ENCODE measurements at regions not wholly inside any gene's neighbourhood (a gene's known extent, or its start where the extent isn't known, plus 50 kb on each side); places are given as distances from the start of the nearest gene placed in this dataset.

DNA sequence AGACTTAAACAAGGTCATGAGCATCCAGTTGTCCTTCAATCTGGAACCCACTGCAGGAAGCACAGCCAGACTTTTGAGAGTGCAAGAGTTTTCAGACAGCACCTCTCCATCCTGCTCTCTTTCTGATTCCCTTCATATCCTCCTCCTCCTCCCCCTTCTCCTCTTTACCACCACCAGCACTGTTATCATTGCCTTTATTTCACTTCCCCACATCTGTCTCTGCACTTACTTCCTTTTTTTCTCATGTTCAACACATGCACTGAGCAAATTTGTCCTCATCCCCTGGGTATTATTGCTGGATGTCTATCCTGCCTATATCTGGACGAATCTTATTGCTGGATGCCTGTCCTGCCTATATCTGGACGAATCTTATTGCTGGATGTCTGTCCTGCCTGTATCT lies 554.8 kb downstream of the DHX35 start:
- no peak overlapping the region for H2AFZ ChIP-seq (ENCODE audit: low read length)
- no peaks in the 10 kb centered on the region for H3F3A ChIP-seq (ENCODE audit: low read depth)
- no peak overlapping the region for H3K4me2 ChIP-seq (ENCODE audit: low read depth, low read length, poor library complexity, severe bottlenecking)
- H3K9ac ChIP-seq (ENCODE audit: low read depth, low read length, poor library complexity, severe bottlenecking) = no peak overlapping the region
- H3K27me3 ChIP-seq (ENCODE audit: insufficient read depth, low read length, poor library complexity, severe bottlenecking) = no peaks in the 10 kb centered on the region
- no peak overlapping the region for H3K4me3 ChIP-seq (ENCODE audit: low read length, poor library complexity, severe bottlenecking)
- H3K79me2 ChIP-seq (ENCODE audit: insufficient read depth, low read length) = no peaks in the 10 kb centered on the region
- TF ChIP-seq, protein P1, sequence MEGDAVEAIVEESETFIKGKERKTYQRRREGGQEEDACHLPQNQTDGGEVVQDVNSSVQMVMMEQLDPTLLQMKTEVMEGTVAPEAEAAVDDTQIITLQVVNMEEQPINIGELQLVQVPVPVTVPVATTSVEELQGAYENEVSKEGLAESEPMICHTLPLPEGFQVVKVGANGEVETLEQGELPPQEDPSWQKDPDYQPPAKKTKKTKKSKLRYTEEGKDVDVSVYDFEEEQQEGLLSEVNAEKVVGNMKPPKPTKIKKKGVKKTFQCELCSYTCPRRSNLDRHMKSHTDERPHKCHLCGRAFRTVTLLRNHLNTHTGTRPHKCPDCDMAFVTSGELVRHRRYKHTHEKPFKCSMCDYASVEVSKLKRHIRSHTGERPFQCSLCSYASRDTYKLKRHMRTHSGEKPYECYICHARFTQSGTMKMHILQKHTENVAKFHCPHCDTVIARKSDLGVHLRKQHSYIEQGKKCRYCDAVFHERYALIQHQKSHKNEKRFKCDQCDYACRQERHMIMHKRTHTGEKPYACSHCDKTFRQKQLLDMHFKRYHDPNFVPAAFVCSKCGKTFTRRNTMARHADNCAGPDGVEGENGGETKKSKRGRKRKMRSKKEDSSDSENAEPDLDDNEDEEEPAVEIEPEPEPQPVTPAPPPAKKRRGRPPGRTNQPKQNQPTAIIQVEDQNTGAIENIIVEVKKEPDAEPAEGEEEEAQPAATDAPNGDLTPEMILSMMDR (conservative IDR thresholded peaks at IDR 0.05; ENCODE audit: low read length) = no peak
- TF ChIP-seq EZH2phosphoT487 (IDR thresholded peaks at IDR 0.05; ENCODE audit: borderline replicate concordance) = no peak
- no peaks in the 10 kb centered on the region for H3K4me1 ChIP-seq (ENCODE audit: insufficient read depth, low read length, poor library complexity, severe bottlenecking)
- H3K9me3 ChIP-seq (ENCODE audit: insufficient read depth, low read depth, low read length) = no peaks in the 10 kb centered on the region
- no peaks in the 10 kb centered on the region for H4K20me1 ChIP-seq (ENCODE audit: insufficient read depth, low read length, poor library complexity, severe bottlenecking)
- H3K36me3 ChIP-seq (ENCODE audit: insufficient read depth, low read length) = no peaks in the 10 kb centered on the region
- H3K9me2 ChIP-seq (replicated peaks; ENCODE audit: low read depth, low read length) = no peaks in the 10 kb centered on the region

DNA sequence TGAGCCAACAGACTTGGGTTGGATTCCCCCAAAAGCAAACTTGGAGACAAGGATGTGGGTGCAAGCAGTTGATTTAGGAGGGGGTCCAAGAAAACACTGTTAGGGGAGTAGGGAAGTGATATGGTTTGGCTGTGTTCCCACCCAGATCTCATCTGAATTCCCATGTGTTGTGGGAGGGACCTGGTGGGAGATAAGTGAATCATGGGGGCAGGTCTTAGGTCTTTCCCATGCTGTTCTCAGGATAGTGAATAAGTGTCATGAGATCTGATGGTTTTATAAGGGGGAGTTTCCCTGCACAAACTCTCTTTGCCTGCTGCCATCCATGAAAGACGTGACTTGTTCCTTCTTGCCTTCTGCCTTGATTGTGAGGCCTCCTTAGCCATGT lies 542.6 kb downstream of the DHX35 start:
- H3F3A ChIP-seq (ENCODE audit: low read depth) = no peaks in the 10 kb centered on the region
- no peak overlapping the region for H3K4me2 ChIP-seq (ENCODE audit: low read depth, low read length, poor library complexity, severe bottlenecking)
- no peaks in the 10 kb centered on the region for H3K4me1 ChIP-seq (ENCODE audit: insufficient read depth, low read length, poor library complexity, severe bottlenecking)
- no peak overlapping the region for H3K9ac ChIP-seq (ENCODE audit: low read depth, low read length, poor library complexity, severe bottlenecking)
- H3K9me3 ChIP-seq (ENCODE audit: insufficient read depth, low read depth, low read length) = no peaks in the 10 kb centered on the region
- no peaks in the 10 kb centered on the region for H3K27me3 ChIP-seq (ENCODE audit: insufficient read depth, low read length, poor library complexity, severe bottlenecking)
- TF ChIP-seq EZH2phosphoT487 (IDR thresholded peaks at IDR 0.05; ENCODE audit: borderline replicate concordance) = no peak
- TF ChIP-seq, protein P1 (conservative IDR thresholded peaks at IDR 0.05; ENCODE audit: low read length) = no peak
- no peaks in the 10 kb centered on the region for H3K79me2 ChIP-seq (ENCODE audit: insufficient read depth, low read length)
- H3K9me2 ChIP-seq (replicated peaks; ENCODE audit: low read depth, low read length) = no peaks in the 10 kb centered on the region
- H2AFZ ChIP-seq (ENCODE audit: low read length) = no peak overlapping the region
- H3K36me3 ChIP-seq (ENCODE audit: insufficient read depth, low read length) = no peaks in the 10 kb centered on the region
- no peaks in the 10 kb centered on the region for H4K20me1 ChIP-seq (ENCODE audit: insufficient read depth, low read length, poor library complexity, severe bottlenecking)
- H3K4me3 ChIP-seq (ENCODE audit: low read length, poor library complexity, severe bottlenecking) = no peak overlapping the region

DNA sequence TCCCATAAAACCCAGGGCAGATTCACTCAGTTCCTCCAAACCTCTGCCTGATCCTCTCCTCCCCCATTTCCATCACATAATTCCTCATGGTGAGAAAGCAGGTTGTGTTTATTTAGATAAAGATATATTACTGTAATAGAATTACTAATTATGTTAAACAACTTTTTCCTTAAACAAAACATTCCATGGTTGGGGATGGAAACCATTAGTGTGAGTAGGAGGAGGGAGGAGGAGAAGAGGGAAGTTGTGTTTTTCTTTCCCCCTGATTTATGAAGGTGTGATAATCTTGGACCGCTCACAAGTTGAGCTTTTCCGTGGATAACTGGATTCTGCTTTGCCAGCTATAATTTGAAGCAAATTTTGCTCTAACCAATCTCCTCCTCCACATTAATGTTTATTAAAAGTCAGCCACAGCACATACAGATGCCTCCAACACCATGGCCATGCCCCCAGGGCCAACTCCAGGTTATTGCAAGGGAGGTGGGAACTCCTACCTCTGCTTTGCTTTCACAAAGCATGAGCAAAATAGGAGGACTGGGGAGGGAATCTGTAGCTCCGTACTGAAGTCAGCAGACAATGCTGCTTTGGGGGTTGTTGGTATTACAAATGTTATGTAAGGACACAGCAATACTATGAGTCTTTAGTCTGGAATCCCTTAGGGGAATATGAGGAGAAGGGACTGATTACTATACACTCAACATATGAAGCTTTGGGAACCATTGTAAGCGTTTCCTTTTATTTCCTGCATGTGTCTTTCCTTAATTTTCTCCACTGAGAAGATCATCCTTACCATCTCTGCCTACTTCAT lies 542.0 kb downstream of the DHX35 start:
- TF ChIP-seq EZH2phosphoT487 (IDR thresholded peaks at IDR 0.05; ENCODE audit: borderline replicate concordance) = no peak
- TF ChIP-seq, protein P1 (conservative IDR thresholded peaks at IDR 0.05; ENCODE audit: low read length) = no peak
- H2AFZ ChIP-seq (ENCODE audit: low read length) = no peak overlapping the region
- no peaks in the 10 kb centered on the region for H3K4me1 ChIP-seq (ENCODE audit: insufficient read depth, low read length, poor library complexity, severe bottlenecking)
- no peaks in the 10 kb centered on the region for H3K79me2 ChIP-seq (ENCODE audit: insufficient read depth, low read length)
- H3F3A ChIP-seq (ENCODE audit: low read depth) = no peaks in the 10 kb centered on the region
- H3K9ac ChIP-seq (ENCODE audit: low read depth, low read length, poor library complexity, severe bottlenecking) = no peak overlapping the region
- H3K36me3 ChIP-seq (ENCODE audit: insufficient read depth, low read length) = no peaks in the 10 kb centered on the region
- H4K20me1 ChIP-seq (ENCODE audit: insufficient read depth, low read length, poor library complexity, severe bottlenecking) = no peaks in the 10 kb centered on the region
- H3K27me3 ChIP-seq (ENCODE audit: insufficient read depth, low read length, poor library complexity, severe bottlenecking) = no peaks in the 10 kb centered on the region
- H3K4me3 ChIP-seq (ENCODE audit: low read length, poor library complexity, severe bottlenecking) = no peak overlapping the region
- no peaks in the 10 kb centered on the region for H3K9me2 ChIP-seq (replicated peaks; ENCODE audit: low read depth, low read length)
- H3K9me3 ChIP-seq (ENCODE audit: insufficient read depth, low read depth, low read length) = no peaks in the 10 kb centered on the region
- H3K4me2 ChIP-seq (ENCODE audit: low read depth, low read length, poor library complexity, severe bottlenecking) = no peak overlapping the region
